ENCODE measurements at regions not wholly inside any gene's neighbourhood (a gene's known extent, or its start where the extent isn't known, plus 50 kb on each side); places are given as distances from the start of the nearest gene placed in this dataset.

- TF ChIP-seq CTCF (IDR thresholded peaks at IDR 0.05; ENCODE audit: poor library complexity) (no peak), EZH2 (IDR thresholded peaks at IDR 0.05; ENCODE audit: borderline replicate concordance) (no peak), EZH2phosphoT487 (IDR thresholded peaks at IDR 0.05; ENCODE audit: low read depth, severe bottlenecking, unreplicated experiment) (no peak)
These were observed 382.6 kb upstream of the SHH start for GRCh38 chr7:156194813-156195212.

Data from hepatocyte (in vitro differentiated cells).